ENCODE measurements at regions not wholly inside any gene's neighbourhood (a gene's known extent, or its start where the extent isn't known, plus 50 kb on each side); places are given as distances from the start of the nearest gene placed in this dataset.

DNA sequence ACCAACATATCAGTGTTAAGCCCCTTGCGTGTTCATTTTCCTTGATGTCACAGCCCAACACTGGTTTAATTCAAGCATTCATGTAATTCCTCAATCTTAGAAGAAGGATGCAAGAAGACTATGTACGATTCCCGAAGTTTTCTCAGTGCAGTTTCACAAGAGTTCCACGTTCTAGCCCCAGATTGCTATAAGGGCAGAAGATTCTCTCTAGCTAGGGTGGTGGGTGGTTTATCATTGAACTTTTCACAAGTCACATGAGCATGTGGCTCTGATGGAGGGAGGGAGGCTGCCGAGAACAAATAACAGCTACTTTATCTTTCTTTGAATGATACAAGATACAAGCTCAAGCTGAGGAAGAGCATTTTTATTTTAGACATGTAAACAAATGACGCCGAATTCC lies 71.9 kb upstream of the NHSL1 start:
- H3K4me1 ChIP-seq (ENCODE audit: insufficient read depth, low read length), result peaks cover 5% of the 10 kb centered on the region
- intact Hi-C loops (cut with DNase I, micrococcal nuclease), result no loop called here
- H3K9me3 ChIP-seq (ENCODE audit: control insufficient read depth in 1 of 2, insufficient read depth in 1 of 2, low read length in 2 of 2), result no peaks in the 10 kb centered on the region
- H3K36me3 Mint-ChIP-seq (ENCODE audit: low read depth), result no peaks in the 10 kb centered on the region
- no peak overlapping the region for H3K27ac ChIP-seq (ENCODE audit: low read depth in 1 of 2, low read length in 2 of 2)
- no peak for TF ChIP-seq CTCF (IDR thresholded peaks at IDR 0.05)
- H3K4me3 ChIP-seq (ENCODE audit: low read length), result no peak overlapping the region
- no peaks in the 10 kb centered on the region for H3K9me3 Mint-ChIP-seq
- CTCF ChIA-PET, result no interaction called here
- H3K27ac Mint-ChIP-seq, result no peak overlapping the region
- H3K4me1 Mint-ChIP-seq (ENCODE audit: low read depth), result no peaks in the 10 kb centered on the region
- peaks cover 12% of the 10 kb centered on the region for H3K27me3 Mint-ChIP-seq
- H3K27me3 ChIP-seq (ENCODE audit: control insufficient read depth in 1 of 2, insufficient read depth in 2 of 2, low read length in 2 of 2), result peaks cover 9 to 31% of the 10 kb centered on the region in 2 experiments
- POLR2A ChIA-PET, result no interaction called here
- DNase-seq, result no peak
- no peaks in the 10 kb centered on the region for H3K36me3 ChIP-seq (ENCODE audit: insufficient read depth, low read length)
- no peak overlapping the region for H3K4me3 Mint-ChIP-seq
- no peak for ATAC-seq (ENCODE audit: poor library complexity)

- Mint-ChIP-seq H3K27ac (no peak overlapping the region), H3K9me3 (no peaks in the 10 kb centered on the region), H3K27me3 (peaks cover 12% of the 10 kb centered on the region), H3K4me1 (ENCODE audit: low read depth) (no peaks in the 10 kb centered on the region), H3K4me3 (no peak overlapping the region), H3K36me3 (ENCODE audit: low read depth) (no peaks in the 10 kb centered on the region)
- Histone ChIP-seq H3K4me3 (ENCODE audit: low read length) (no peak overlapping the region), H3K36me3 (ENCODE audit: insufficient read depth, low read length) (no peaks in the 10 kb centered on the region), H3K27ac (ENCODE audit: low read depth in 1 of 2, low read length in 2 of 2) (no peak overlapping the region), H3K9me3 (ENCODE audit: control insufficient read depth in 1 of 2, insufficient read depth in 1 of 2, low read length in 2 of 2) (no peaks in the 10 kb centered on the region), H3K27me3 (ENCODE audit: control insufficient read depth in 1 of 2, insufficient read depth in 2 of 2, low read length in 2 of 2) (peaks cover 9 to 31% of the 10 kb centered on the region in 2 experiments), H3K4me1 (ENCODE audit: insufficient read depth, low read length) (peaks cover 5% of the 10 kb centered on the region)
- DNase-seq, result no peak
- intact Hi-C loops (cut with DNase I, micrococcal nuclease), result no loop called here
- no peak for TF ChIP-seq CTCF (IDR thresholded peaks at IDR 0.05)
- POLR2A ChIA-PET, result no interaction called here
- no peak for ATAC-seq (ENCODE audit: poor library complexity)
- CTCF ChIA-PET, result no interaction called here
These were observed 72.4 kb upstream of the NHSL1 start for GRCh38 chr6:138571585-138572166.

- no peak for TF ChIP-seq CTCF (IDR thresholded peaks at IDR 0.05)
- H3K9me3 ChIP-seq (ENCODE audit: control insufficient read depth in 1 of 2, insufficient read depth in 1 of 2, low read length in 2 of 2), result no peaks in the 10 kb centered on the region
- POLR2A ChIA-PET, result no interaction called here
- Mint-ChIP-seq H3K27ac (no peak overlapping the region), H3K36me3 (ENCODE audit: low read depth) (no peaks in the 10 kb centered on the region), H3K4me3 (no peak overlapping the region), H3K9me3 (no peaks in the 10 kb centered on the region), H3K4me1 (ENCODE audit: low read depth) (no peaks in the 10 kb centered on the region), H3K27me3 (peaks cover 12% of the 10 kb centered on the region)
- DNase-seq (no peak), ATAC-seq (ENCODE audit: poor library complexity) (peak; percentile 32)
- no peak overlapping the region for H3K27ac ChIP-seq (ENCODE audit: low read depth in 1 of 2, low read length in 2 of 2)
- intact Hi-C loops (cut with DNase I, micrococcal nuclease), result no loop called here
- no peaks in the 10 kb centered on the region for H3K36me3 ChIP-seq (ENCODE audit: insufficient read depth, low read length)
- no peak overlapping the region for H3K4me3 ChIP-seq (ENCODE audit: low read length)
- CTCF ChIA-PET, result no interaction called here
- H3K4me1 ChIP-seq (ENCODE audit: insufficient read depth, low read length), result peaks cover 5% of the 10 kb centered on the region
- H3K27me3 ChIP-seq (ENCODE audit: control insufficient read depth in 1 of 2, insufficient read depth in 2 of 2, low read length in 2 of 2), result peaks cover 9 to 30% of the 10 kb centered on the region in 2 experiments
These were observed 73.0 kb upstream of the NHSL1 start for GRCh38 chr6:138572167-138572875.

Measured in CD4-positive, alpha-beta T cell (primary cell).